Body of pancreas (tissue), 4 donors: ENCODE measurements at regions not wholly inside any gene's neighbourhood (a gene's known extent, or its start where the extent isn't known, plus 50 kb on each side); places are given as distances from the start of the nearest gene placed in this dataset.

Experiments used
- ATAC-seq: fragments of 150-250 bp; one replicate; pipeline ENCODE4 v1.9.1; 2016
- DNase-seq, 4 donors: peaks; one replicate each; pipeline ENCODE4 v3.0.0-alpha.2; 2019
- H3K27ac ChIP-seq, 4 donors: fragments of 200-600 bp; sonication (generic); 1 replicate in 3 of 4; 2 replicates in 1 of 4; pipeline versions ENCODE4 v1.5.1 to v1.6.1; 2016 to 2019; ENCODE audit warnings: mild to moderate bottlenecking in 1 of 4, mixed read lengths in 1 of 4, moderate library complexity in 1 of 4
- H3K27me3 ChIP-seq, 2 donors: fragments of 200-600 bp; sonication (generic); one replicate each; pipeline ENCODE4 v1.6.0; 2016; ENCODE audit warnings: mild to moderate bottlenecking in 1 of 2
- H3K36me3 ChIP-seq, 2 donors: fragments of 200-600 bp; sonication (generic); replicated peaks in 1 of 2; 2 replicates each; pipeline ENCODE4 v1.5.1; 2016; ENCODE audit warnings: low read depth in 2 of 2; ENCODE audit not compliant: insufficient read depth in 1 of 2
- H3K4me1 ChIP-seq: fragments of 200-600 bp; sonication (generic); one replicate; pipeline ENCODE4 v1.6.0; 2016
- H3K4me3 ChIP-seq, 2 donors: fragments of 200-600 bp; sonication (generic); 1 replicate in 1 of 2; 2 replicates in 1 of 2; pipeline ENCODE4 v1.5.1; 2016 to 2019
- H3K9me3 ChIP-seq, 3 donors: fragments of 200-600 bp; sonication (generic); 1 replicate in 2 of 3; 2 replicates in 1 of 3; pipeline ENCODE4 v1.5.1; 2016
- CTCF ChIP-seq, 7 experiments: fragments of 450-650 bp in 4 of 7; fragments of 200-600 bp in 3 of 7; sonication (generic) in 3 of 7; IDR thresholded peaks; one replicate each; pipeline ENCODE4 v1.5.1; 2016 to 2019; ENCODE audit warnings: antibody characterized with exemption in 7 of 7
- POLR2A ChIP-seq, 3 donors: fragments of 450-650 bp; IDR thresholded peaks; one replicate each; pipeline ENCODE4 v1.6.1; 2016; ENCODE audit warnings: antibody characterized with exemption in 3 of 3, mild to moderate bottlenecking in 2 of 3
- WGBS, 2 donors: methylation state at CpG; one replicate each; pipeline ENCODE4 v1.1.5; 2017; 5-methylcytosine and 5-hydroxymethylcytosine counted together
- intact Hi-C: fragments of 100-400 bp; cut with DNase I; formaldehyde crosslinking; loops from one replicate; pipeline ENCODE4 v1.15.1; 2023

- Histone ChIP-seq H3K9me3 (no peaks in the 10 kb centered on the region), H3K4me1 (no peaks in the 10 kb centered on the region), H3K36me3 (no peaks in the 10 kb centered on the region), H3K4me3 (no peak overlapping the region), H3K27ac (no peak overlapping the region), H3K27me3 (no peaks in the 10 kb centered on the region)
- TF ChIP-seq CTCF (IDR thresholded peaks at IDR 0.05) (no peak), POLR2A (IDR thresholded peaks at IDR 0.05) (no peak)
- WGBS, 2 donors, result 44 to 47% methylated on average over 3 of the region's 3 CpGs
- no peak for ATAC-seq
- intact Hi-C loops, result no loop called here
- DNase-seq, result no peak
These were observed 1691.7 kb upstream of the FLRT2 start for GRCh38 chr14:83838226-83838625.

GRCh38 chr14:83842547-83842946 lies 1687.4 kb upstream of the FLRT2 start:
- Histone ChIP-seq H3K27ac (no peak overlapping the region), H3K36me3 (no peaks in the 10 kb centered on the region), H3K27me3 (no peaks in the 10 kb centered on the region), H3K4me3 (no peak overlapping the region), H3K4me1 (no peaks in the 10 kb centered on the region), H3K9me3 (no peaks in the 10 kb centered on the region)
- no peak for DNase-seq
- TF ChIP-seq CTCF (IDR thresholded peaks at IDR 0.05) (no peak), POLR2A (IDR thresholded peaks at IDR 0.05) (no peak)
- ATAC-seq, result no peak
- intact Hi-C loops, result no loop called here
- 91 to 93% methylated on average over 3 of the region's 3 CpGs for WGBS, 2 donors

- H3K36me3 ChIP-seq, result no peaks in the 10 kb centered on the region
- H3K4me3 ChIP-seq, result no peak overlapping the region
- TF ChIP-seq CTCF (IDR thresholded peaks at IDR 0.05), result no peak
- no peak for TF ChIP-seq POLR2A (IDR thresholded peaks at IDR 0.05)
- ATAC-seq, result no peak
- H3K9me3 ChIP-seq, result no peaks in the 10 kb centered on the region
- H3K27ac ChIP-seq, result no peak overlapping the region
- intact Hi-C loops, result no loop called here
- no peak for DNase-seq
- H3K27me3 ChIP-seq, result no peaks in the 10 kb centered on the region
- WGBS, 2 donors, result 67 to 87% methylated on average over 1 of the region's 1 CpG
- H3K4me1 ChIP-seq, result no peaks in the 10 kb centered on the region
These were observed 1682.8 kb upstream of the FLRT2 start for GRCh38 chr14:83847102-83847501.

GRCh38 chr14:83850092-83850491 lies 1679.9 kb upstream of the FLRT2 start:
- intact Hi-C loops, result no loop called here
- TF ChIP-seq CTCF (IDR thresholded peaks at IDR 0.05), result no peak
- TF ChIP-seq POLR2A (IDR thresholded peaks at IDR 0.05), result no peak
- Histone ChIP-seq H3K9me3 (no peaks in the 10 kb centered on the region), H3K27me3 (no peaks in the 10 kb centered on the region), H3K27ac (no peak overlapping the region), H3K4me1 (no peaks in the 10 kb centered on the region), H3K4me3 (no peak overlapping the region), H3K36me3 (no peaks in the 10 kb centered on the region)
- 64 to 70% methylated on average over 5 of the region's 5 CpGs for WGBS, 2 donors
- ATAC-seq (no peak), DNase-seq (no peak)

GRCh38 chr14:83856334-83856733 lies 1673.6 kb upstream of the FLRT2 start:
- Histone ChIP-seq H3K9me3 (no peaks in the 10 kb centered on the region), H3K27ac (no peak overlapping the region), H3K36me3 (no peaks in the 10 kb centered on the region), H3K4me1 (no peaks in the 10 kb centered on the region), H3K27me3 (no peaks in the 10 kb centered on the region), H3K4me3 (no peak overlapping the region)
- ATAC-seq (no peak), DNase-seq (no peak)
- WGBS, 2 donors, result 60 to 72% methylated on average over 3 of the region's 3 CpGs
- intact Hi-C loops, result no loop called here
- TF ChIP-seq CTCF (IDR thresholded peaks at IDR 0.05) (no peak), POLR2A (IDR thresholded peaks at IDR 0.05) (no peak)
